ENCODE measurements at regions not wholly inside any gene's neighbourhood (a gene's known extent, or its start where the extent isn't known, plus 50 kb on each side); places are given as distances from the start of the nearest gene placed in this dataset.

DNA sequence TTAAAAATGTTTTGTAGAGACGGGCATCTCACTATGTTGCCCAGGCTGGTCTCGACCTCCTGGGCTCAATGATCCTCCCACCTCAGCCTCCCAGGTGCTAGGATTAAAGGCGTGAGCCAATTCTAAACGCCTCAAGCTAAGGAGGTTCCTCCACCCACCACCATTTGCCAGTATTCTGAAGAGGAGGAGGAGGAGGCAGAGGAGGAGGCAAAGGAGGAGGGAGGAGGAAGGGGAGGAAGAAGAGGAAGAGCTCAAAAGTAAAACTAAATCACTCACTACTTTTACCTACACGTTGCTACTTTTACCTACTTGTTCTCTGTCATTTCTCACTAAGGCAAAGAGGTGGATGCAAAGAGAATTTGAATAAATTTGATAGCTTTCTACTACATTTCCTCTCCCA lies 63.6 kb upstream of the ARID1B start:
- no peak for TF ChIP-seq RAD21 (IDR thresholded peaks at IDR 0.05; ENCODE audit: low read length)
- TF ChIP-seq, protein P1, sequence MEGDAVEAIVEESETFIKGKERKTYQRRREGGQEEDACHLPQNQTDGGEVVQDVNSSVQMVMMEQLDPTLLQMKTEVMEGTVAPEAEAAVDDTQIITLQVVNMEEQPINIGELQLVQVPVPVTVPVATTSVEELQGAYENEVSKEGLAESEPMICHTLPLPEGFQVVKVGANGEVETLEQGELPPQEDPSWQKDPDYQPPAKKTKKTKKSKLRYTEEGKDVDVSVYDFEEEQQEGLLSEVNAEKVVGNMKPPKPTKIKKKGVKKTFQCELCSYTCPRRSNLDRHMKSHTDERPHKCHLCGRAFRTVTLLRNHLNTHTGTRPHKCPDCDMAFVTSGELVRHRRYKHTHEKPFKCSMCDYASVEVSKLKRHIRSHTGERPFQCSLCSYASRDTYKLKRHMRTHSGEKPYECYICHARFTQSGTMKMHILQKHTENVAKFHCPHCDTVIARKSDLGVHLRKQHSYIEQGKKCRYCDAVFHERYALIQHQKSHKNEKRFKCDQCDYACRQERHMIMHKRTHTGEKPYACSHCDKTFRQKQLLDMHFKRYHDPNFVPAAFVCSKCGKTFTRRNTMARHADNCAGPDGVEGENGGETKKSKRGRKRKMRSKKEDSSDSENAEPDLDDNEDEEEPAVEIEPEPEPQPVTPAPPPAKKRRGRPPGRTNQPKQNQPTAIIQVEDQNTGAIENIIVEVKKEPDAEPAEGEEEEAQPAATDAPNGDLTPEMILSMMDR (conservative IDR thresholded peaks at IDR 0.05; ENCODE audit: low read depth, low read length) = no peak
